UCSD-AML1 (cell line): ENCODE measurements at regions not wholly inside any gene's neighbourhood (a gene's known extent, or its start where the extent isn't known, plus 50 kb on each side); places are given as distances from the start of the nearest gene placed in this dataset.
"Not testable (repeated sequence)": the region's sequence is repeated elsewhere in the genome, so short reads cannot be mapped to it uniquely, and the experiment has no call there.

ENCODE experiments used
- DNase-seq: peaks from one replicate; lab custom pipeline; 2025; ENCODE audit not compliant: unreplicated experiment; lab: John Stamatoyannopoulos, UW

DNA sequence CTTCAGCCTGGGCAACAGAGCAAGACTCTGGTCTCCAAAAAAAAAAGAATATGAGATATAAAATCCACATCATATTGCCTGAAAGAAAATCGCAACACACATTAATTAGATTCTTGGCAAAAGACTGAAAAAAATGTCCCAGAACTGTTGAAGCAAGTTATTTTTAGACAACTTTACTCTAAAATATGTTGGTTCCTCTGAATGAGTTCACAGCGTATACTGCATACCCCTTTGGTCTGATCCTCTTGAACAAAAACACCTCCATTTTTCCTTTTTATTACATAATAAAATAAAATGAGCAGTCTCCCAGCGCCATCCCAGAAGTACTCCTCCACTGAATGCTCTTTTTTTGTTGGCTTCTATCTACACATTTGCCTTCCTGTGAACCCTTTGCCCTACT is 126.0 kb upstream of the TMEM170B start:
- DNase-seq = no peak

- no peak for DNase-seq
Measured at GRCh38 chr6:11410539-11411307, 126.8 kb upstream of the TMEM170B start.

DNA sequence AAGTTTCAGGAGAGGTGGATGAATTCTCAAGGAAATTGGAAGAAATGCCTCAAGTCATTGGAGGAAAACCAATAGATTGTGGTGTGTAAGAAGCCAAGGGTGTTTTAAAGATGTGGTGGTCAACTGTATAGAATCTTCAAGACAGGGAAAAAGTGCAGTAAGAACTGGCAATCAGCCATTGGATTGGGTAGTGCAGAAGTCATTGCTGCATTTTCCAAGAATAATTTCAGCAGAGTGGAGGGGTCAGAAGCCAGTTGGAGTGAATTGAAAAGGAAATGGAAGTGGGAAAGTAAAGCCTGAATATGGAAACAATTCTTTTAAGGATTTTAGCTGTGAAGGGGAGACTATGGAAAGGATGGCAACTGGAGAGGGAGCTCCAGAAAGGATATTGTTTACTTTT is 128.2 kb upstream of the TMEM170B start:
- no peak for DNase-seq

DNA sequence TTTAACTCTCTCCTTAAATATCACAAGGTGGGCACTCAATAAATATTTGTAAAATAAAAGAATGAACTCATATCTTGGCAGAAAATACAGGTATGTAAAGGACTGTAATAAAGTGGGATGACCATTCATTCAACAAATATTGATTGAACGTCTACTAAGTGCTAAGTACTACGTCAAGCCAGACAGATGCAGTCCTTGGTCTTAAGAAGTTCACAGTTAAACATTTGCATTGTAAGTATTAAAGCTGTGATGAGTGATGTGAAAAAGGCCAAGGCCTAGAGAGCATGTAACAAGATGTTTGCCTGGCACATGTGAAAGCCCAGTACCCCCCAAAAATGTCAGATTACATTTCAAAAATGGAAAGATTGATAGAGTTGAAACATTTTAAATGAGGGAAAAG is 130.1 kb upstream of the TMEM170B start:
- no peak for DNase-seq

- peak; percentile 47 for DNase-seq
Measured at GRCh38 chr6:11404838-11405237, 132.7 kb upstream of the TMEM170B start.

GRCh38 chr6:11404081-11404480 is 133.5 kb upstream of the TMEM170B start:
- DNase-seq = no peak

DNA sequence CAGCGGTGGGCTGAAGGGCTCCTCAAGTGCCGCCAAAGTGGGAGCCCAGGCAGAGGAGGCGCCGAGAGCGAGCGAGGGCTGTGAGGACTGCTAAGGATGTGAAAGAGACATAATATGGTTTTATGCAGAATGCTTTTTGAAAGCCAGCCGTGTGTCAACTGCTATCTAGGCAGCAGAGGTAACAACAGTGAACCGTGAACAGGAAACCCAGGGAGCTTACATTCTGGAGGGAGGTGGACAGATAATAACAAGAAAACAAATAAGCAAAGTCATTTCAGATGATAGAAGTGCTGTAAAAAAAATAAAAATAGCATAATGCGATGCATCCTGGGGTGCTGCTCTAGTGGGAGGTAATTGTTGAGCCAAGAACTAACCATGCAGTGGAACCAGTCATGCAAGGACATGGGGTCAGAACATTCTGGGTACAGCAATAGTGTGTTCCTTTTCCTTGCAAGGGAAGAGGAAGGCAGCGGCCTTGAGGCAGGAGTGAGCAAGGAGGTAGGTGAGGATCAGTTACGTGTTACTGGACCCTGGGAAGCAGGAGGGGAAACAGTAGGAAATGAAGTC is 134.4 kb upstream of the TMEM170B start:
- DNase-seq = no peak

GRCh38 chr6:11402581-11402980 is 135.0 kb upstream of the TMEM170B start:
- DNase-seq = not testable (repeated sequence)

- not testable (repeated sequence) for DNase-seq
Measured at GRCh38 chr6:11401954-11402353, 135.6 kb upstream of the TMEM170B start.

DNA sequence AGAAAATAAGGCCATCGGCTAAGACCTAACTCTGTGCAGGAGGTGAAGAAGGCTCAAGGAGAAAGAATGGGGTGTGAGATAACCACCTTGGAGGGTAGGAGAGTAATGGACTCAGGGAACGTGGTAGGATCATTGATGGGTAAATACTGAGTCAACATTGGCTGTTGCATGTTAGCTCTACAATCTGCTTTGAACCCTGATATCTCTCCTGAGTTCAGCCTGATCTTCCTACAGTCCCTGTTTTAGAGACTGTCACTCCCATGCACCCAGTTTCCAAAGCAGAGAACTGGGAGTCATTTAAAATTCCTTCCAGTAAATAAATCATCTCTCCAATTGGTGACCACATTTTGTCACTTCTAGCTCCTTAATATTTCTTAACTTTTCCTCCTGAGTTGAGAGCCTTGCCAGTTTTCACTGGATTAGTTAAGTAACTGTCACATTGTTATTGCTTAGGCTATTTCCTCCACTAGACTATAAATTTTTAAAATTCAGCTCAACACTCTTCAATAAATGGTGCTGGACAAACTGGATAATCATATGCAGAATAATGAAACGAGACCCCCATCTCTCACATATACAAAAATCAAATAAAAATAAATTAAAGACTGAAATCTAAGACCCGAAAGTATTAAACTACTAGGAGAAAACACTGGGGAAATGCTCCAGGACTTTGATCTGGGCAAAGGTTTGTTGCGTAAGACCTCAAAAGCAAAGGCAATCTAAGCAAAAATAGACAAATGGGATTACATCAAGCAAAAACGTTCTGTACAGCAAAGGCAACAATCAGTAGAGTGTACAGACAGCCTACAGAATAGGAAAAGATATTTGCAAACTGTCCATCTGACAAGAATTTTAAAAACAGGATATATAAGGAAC is 138.9 kb upstream of the TMEM170B start:
- no peak for DNase-seq

GRCh38 chr6:11397622-11398450 is 139.7 kb upstream of the TMEM170B start:
- no peak for DNase-seq

GRCh38 chr6:11396860-11397259 is 140.7 kb upstream of the TMEM170B start:
- no peak for DNase-seq

DNA sequence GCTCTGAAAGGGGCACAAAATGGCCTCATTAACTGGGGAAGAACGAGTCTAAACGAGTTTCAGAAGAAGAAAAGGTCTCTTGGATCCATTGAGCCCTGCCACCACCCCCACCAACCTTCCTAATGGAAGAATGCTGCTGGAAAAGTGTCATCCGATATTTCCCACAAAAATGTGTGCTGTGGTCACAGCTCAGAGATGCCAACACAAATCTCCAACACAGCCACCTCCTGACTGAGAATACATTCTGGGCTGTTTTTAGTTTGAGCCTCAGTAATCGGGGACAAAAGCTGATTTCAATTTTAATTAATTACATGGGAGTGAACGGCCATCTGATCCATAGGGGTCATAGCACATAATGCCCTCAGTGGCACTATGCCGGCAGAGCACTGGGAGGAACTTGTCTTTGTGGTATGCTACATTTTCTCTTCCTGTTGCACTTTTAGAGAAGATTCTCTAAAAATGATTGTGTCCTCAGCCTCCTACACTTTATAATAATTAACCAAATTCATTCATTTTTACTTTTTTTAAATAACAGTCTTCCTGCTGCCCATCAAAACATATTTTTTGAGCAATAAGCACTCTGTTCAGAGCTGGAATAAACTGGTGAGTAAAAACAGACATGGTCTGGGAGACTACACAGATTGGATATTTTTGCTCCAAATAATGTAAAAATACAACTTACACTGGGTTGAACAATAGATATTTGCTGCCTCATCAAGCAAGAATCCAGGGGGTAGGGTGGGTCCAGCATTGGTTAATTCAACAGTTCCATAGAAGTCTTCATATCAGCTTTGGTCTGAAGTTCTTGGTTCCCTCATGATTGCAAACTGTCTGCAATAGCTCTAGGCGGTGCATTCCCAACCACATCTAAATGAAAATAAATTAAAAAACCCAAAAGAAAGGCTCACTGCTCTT is 143.6 kb upstream of the TMEM170B start:
- DNase-seq = no peak

GRCh38 chr6:11392778-11393507 is 144.6 kb upstream of the TMEM170B start:
- DNase-seq = peak; percentile 27

DNA sequence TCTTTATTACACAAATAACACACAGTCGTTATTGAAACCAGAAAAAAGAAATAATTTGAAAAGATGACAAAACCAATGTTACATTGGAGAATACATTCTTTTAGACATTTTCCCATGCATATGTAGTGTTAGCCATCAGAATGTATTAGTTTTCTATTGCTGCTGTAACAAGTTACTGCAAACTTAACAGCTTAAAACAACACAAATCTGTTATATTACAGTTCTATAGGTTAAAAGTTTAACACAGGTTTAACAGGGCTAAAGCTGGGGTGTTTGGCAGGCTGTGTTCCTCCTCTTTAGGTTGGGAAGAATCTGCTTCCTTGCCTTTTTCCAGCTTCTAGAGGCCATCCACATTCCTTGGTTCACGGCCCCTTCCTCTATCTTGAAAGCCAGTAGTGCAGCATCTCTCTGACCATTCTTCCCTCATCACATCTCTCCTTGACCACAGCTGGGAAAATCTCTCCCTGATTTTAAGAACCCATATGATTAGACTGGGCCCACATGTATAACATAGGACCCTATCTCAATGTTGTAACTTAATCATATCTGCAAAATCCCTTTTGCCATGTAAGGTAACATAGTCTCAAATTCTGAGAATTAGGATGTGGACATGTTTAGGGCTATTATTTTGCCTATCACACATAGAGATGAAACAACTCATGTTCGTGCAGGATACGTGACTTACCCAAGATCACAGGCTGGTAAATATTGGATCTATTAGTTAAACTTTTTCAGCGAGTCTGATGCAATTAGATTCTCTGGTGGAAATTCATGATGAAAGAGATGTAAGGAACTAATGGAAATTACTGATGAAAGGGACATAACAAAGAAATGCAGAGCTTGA is 145.4 kb upstream of the TMEM170B start:
- no peak for DNase-seq

DNA sequence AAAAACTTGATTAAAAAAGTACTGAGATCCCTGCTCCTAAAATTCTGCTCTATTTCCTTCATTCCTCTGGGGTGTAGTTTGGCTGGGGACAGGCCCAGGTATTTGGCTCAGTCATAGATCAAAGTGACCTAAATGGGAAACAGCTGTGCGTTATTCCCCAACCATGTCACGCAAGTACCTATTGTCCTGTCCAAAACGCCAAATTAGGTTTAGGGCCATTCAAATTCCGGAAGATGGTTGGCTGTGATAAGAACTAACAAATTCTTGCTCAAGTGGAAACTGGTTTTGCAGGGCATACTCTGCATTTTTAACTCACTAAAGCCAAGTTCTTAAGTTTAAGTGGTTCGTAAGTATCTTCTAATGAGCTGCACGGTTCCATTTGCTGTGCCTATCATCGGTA is 147.6 kb upstream of the TMEM170B start:
- no peak for DNase-seq

GRCh38 chr6:11388983-11389944 is 148.3 kb upstream of the TMEM170B start:
- no peak for DNase-seq
